GM19452 (cell line): ENCODE measurements at regions not wholly inside any gene's neighbourhood (a gene's known extent, or its start where the extent isn't known, plus 50 kb on each side); places are given as distances from the start of the nearest gene placed in this dataset.
"Not testable (repeated sequence)": the region's sequence is repeated elsewhere in the genome, so short reads cannot be mapped to it uniquely, and the experiment has no call there.

ENCODE experiments used
- ATAC-seq: cut with Tn5 transposase; IDR thresholded peaks from one replicate; pipeline ENCODE4 v1.9.1; 2021; ENCODE audit not compliant: unreplicated experiment

GRCh38 chr3:22856811-22857210 is 346.3 kb upstream of the UBE2E2 start:
- no peak for ATAC-seq

- no peak for ATAC-seq
Observed at GRCh38 chr3:22858486-22858885, 344.6 kb upstream of the UBE2E2 start.

- no peak for ATAC-seq
Observed at GRCh38 chr3:22859618-22860017, 343.5 kb upstream of the UBE2E2 start.

GRCh38 chr3:22861426-22861825 is 341.7 kb upstream of the UBE2E2 start:
- no peak for ATAC-seq

GRCh38 chr3:22862111-22862510 is 341.0 kb upstream of the UBE2E2 start:
- no peak for ATAC-seq

- ATAC-seq = not testable (repeated sequence)
Observed at GRCh38 chr3:22882834-22883233, 320.3 kb upstream of the UBE2E2 start.

GRCh38 chr3:22885039-22885438 is 318.1 kb upstream of the UBE2E2 start:
- ATAC-seq = no peak

- no peak for ATAC-seq
Observed at GRCh38 chr3:22885574-22886341, 317.4 kb upstream of the UBE2E2 start.

- ATAC-seq = no peak
Observed at GRCh38 chr3:22886439-22887068, 316.6 kb upstream of the UBE2E2 start.

GRCh38 chr3:22887664-22888291 is 315.3 kb upstream of the UBE2E2 start:
- ATAC-seq = peak; percentile 64

GRCh38 chr3:22893101-22893500 is 310.0 kb upstream of the UBE2E2 start:
- ATAC-seq = no peak

- ATAC-seq = no peak
Observed at GRCh38 chr3:22893644-22894325, 309.3 kb upstream of the UBE2E2 start.

GRCh38 chr3:22894865-22895264 is 308.3 kb upstream of the UBE2E2 start:
- ATAC-seq = no peak

- ATAC-seq = no peak
Observed at GRCh38 chr3:22895671-22896070, 307.5 kb upstream of the UBE2E2 start.

- no peak for ATAC-seq
Observed at GRCh38 chr3:22898558-22898957, 304.6 kb upstream of the UBE2E2 start.

- no peak for ATAC-seq
Observed at GRCh38 chr3:22899441-22899840, 303.7 kb upstream of the UBE2E2 start.

- ATAC-seq = no peak
Observed at GRCh38 chr3:22900296-22900695, 302.8 kb upstream of the UBE2E2 start.

- no peak for ATAC-seq
Observed at GRCh38 chr3:22901684-22902083, 301.4 kb upstream of the UBE2E2 start.

GRCh38 chr3:22907161-22907780 is 295.9 kb upstream of the UBE2E2 start:
- ATAC-seq = no peak

GRCh38 chr3:22907796-22908195 is 295.3 kb upstream of the UBE2E2 start:
- ATAC-seq = no peak

- no peak for ATAC-seq
Observed at GRCh38 chr3:22908989-22909507, 294.1 kb upstream of the UBE2E2 start.
